ENCODE measurements at regions not wholly inside any gene's neighbourhood (a gene's known extent, or its start where the extent isn't known, plus 50 kb on each side); places are given as distances from the start of the nearest gene placed in this dataset.

DNA sequence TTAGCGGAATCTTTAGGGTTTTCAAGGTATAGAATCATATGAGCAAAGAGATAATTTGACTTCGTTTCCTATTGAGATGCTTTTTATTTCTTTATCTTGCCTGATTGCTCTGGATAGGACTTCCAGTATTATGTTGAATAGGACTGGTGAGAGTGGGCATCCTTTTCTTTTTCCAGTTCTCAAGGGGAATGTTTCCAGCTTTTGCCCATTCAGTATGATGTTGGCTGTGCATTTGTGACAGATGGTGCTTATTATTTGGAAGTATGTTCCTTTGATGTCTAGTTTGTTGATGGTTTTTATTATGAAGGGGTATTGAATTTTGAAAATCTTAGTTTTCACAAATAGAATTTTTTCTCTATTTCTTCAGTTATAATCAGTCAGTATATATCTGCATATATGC is 656.6 kb upstream of the MAP3K7 start:
- no peak for TF ChIP-seq POLR2A (IDR thresholded peaks at IDR 0.05)
- TF ChIP-seq, protein P1, sequence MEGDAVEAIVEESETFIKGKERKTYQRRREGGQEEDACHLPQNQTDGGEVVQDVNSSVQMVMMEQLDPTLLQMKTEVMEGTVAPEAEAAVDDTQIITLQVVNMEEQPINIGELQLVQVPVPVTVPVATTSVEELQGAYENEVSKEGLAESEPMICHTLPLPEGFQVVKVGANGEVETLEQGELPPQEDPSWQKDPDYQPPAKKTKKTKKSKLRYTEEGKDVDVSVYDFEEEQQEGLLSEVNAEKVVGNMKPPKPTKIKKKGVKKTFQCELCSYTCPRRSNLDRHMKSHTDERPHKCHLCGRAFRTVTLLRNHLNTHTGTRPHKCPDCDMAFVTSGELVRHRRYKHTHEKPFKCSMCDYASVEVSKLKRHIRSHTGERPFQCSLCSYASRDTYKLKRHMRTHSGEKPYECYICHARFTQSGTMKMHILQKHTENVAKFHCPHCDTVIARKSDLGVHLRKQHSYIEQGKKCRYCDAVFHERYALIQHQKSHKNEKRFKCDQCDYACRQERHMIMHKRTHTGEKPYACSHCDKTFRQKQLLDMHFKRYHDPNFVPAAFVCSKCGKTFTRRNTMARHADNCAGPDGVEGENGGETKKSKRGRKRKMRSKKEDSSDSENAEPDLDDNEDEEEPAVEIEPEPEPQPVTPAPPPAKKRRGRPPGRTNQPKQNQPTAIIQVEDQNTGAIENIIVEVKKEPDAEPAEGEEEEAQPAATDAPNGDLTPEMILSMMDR (IDR thresholded peaks at IDR 0.05), result no peak

Data from body of pancreas (tissue), 4 donors.